ENCODE measurements at regions not wholly inside any gene's neighbourhood (a gene's known extent, or its start where the extent isn't known, plus 50 kb on each side); places are given as distances from the start of the nearest gene placed in this dataset.

- no peak for TF ChIP-seq POLR2A (IDR thresholded peaks at IDR 0.05; ENCODE audit: low read depth, low read length)
- no peak for TF ChIP-seq TAF1 (IDR thresholded peaks at IDR 0.05; ENCODE audit: low read depth, low read length)
These were observed 276.4 kb downstream of the CDK5RAP2 start for GRCh38 chr9:120303519-120303918.

Measured in GM12891 (cell line).